GM04504 (cell line): ENCODE measurements at regions not wholly inside any gene's neighbourhood (a gene's known extent, or its start where the extent isn't known, plus 50 kb on each side); places are given as distances from the start of the nearest gene placed in this dataset.
"Not testable (repeated sequence)": the region's sequence is repeated elsewhere in the genome, so short reads cannot be mapped to it uniquely, and the experiment has no call there.

ENCODE experiments used
- DNase-seq: peaks from one replicate; pipeline ENCODE4 v3.0.0-alpha.2; 2012; ENCODE audit warnings: low read depth

DNA sequence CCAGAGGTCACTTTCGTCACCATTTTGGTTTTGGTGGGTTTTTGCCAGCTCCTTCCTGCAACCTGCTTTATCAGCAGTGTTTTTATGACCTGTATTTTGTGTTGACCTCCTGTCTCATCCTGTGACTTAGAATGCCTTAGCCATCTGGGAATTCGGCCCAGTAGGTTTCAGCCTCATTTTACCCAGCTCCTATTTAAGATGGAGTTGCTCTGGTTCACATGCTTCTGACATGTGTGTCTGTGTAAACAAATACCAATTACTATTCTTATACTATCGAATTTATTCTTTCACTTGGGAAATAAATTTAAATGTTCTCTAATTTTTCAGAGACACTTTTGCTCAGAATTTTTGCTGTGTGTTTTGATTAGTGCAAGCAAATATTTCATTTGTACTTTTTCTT, 1370.3 kb upstream of the MIR17HG start:
- DNase-seq: no peak

DNA sequence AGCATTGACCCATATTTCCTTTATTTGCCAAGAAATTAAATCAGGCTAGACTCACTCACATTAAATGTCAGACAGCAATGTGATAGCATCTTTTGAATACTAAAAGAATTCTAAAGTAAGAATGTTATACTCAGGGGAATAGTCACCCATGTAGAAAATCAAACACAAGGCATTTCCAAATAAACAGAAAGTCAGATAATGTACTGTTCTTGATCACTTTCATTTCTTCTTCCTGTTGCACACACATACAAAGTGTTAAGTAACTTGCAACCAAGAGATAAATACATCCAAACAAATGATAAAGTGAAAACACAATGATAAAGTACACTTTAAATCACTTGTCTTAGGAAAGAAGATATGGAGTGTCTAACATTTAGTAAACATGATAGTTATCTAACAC, 1366.6 kb upstream of the MIR17HG start:
- DNase-seq: no peak

DNA sequence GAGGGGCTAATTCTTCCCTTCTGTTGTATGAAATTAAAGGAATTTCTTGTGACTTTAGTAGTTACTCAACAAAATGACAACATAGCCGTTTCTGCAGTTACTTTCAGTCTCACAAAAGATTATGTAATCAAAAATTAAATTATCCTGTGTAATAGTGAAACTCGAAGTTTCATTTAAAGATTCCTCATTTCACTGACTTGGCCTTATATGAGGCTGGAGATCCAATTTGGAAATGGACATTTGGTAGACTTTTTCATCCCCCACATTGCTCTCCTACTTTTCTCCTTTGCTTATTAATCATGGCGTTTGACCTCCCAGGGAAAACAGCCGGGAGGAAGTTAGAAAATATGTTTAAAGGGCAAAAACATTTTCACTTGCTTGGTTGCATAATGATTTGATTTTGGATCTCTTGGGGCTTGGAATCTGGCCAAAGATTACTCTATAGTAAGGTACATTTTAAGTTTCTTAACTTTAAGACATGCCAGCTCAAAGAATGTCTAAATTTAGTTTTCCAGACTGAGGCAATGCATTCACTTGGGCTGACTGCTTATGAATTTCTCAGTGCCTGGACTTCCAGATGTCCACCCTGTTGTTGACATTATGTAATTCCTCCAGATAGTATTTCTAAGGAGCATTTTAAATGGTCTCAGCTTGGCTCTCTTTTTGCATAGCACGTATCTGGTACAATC, 1364.9 kb upstream of the MIR17HG start:
- DNase-seq: no peak

DNA sequence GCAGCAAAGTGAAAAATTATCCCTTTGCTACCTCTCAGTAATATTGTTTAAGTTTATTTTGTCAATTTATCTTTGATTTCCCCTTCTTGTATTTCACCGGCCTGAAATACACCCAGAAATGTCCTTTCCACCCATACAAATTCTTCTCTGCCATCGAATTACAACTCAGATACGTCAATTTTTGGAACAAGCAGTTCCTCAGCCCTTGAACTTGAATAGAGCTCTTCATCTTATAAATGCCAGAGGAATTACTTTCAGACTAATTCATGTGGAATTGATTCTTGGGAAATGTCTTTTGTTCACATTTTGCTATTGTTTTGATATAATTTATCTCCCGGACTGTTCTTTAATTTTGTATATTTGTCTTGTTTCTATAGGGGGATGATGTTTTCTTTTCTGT, 1359.3 kb upstream of the MIR17HG start:
- DNase-seq: no peak

DNA sequence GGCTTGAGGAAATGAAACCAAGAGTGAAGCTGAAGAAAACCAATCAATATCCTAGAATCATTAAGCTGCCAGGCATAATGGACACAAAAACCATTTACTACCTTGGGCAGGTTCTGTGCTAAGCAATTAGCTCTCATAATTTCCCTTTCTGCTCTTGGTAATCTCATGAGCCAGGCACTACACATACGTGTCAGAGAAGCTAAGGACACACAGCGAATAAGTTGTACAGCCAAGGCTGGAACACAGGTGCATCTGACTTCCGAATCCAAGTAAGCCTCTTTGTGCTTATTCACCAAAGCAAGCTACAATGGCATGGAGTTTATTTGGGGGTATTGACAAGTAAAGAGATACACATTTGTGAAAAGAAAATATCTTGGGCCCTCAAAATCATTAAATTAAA, 1343.9 kb upstream of the MIR17HG start:
- no peak for DNase-seq

DNA sequence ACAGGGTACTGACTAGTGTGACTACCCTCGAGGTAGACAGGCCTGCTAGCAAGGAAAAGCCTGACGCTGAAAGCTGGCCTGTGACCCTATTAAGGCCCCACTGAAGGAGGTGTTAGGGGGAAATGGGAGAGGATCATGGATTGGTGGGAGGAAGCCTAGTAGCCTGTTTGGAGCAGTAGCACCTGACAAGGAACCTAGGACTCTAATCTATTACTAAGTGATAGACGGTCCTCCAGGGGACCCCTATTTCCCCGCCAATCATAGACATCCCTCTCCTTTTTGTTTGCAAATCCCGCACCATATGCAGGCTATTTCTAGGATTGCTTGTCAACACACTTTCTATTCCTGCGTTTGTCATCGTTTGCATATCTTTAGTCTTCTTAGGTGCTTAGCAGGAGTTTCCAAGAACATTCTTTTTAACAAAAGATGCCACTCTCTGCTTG, 1338.8 kb upstream of the MIR17HG start:
- DNase-seq: no peak

DNA sequence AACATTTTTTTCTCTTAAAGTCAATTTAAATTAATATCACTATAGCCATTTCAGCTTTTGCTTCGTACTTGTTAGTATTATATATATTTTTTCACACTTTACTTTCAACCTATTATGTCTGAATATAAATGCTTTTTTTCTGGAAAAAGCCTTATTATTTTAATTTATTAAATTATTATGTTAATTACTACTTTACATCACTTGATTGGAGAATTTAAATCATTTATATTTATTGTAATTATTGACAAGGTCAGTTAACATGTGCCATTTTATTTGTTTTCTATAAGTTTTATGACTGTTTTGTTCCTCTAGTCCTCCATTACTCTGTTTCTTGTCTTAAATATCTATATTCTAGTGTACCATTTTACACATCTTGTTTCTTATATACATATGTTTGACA, 1333.4 kb upstream of the MIR17HG start:
- DNase-seq: no peak

DNA sequence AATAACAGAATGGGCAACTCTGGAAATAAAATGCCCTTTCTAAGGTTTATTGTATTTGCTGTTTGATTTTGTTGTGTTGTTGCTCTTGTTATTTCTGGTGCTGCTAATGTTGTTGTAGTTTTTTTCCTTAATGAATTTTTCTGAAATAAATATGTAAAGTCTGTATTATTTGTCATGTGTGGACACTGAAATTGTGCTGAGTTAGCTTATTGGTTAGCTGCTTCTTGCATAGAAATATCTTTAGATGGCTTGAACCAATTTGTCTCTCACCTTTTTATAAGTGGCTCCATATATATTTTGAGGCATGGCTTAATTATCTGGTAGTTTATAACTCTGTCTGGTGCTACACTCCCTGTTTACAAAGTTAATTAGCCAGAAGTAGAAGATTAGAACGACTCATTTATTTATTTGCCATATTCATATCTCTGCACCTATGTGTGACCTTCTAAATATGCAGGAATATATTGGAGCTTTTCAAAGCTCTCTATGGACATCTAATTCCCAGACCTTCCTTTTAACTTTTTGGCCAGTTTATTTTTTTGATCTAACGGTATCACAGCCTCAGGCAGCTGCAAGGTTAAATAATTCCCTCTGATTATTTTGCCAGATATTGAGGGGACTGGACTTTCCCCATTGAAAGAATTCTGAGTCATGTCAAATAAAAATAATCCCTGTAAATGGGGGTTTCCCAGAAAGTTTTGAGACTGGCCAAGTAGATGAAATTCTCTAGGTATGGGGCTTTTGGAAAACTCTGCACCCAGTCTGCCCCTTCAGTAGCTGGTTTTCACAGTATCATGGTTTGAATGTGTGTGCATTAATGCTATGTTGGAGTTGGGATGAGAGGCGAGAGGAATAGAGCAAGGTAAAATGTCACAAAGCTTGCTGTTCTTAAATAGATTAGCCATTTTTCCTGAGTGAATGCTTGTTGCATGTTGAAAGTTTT, 1331.7 kb upstream of the MIR17HG start:
- no peak for DNase-seq

DNA sequence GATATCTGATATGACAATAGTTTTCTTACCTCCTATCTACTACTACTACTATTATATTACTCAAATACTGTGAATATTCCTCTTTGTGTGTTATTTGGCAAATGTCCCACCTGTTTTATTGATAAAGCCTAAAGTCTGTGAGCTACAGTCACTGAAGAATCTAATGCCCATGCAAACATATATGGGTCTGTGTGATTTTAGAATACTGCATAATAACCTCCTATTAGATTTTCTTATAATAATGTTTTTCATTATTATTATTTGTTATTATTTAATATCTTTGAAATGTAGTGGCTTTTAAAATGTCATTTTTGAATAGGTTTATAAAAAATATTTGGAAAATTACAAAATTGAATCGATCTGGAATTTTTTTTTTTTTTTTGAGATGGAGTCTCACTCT, 1330.8 kb upstream of the MIR17HG start:
- DNase-seq: no peak

DNA sequence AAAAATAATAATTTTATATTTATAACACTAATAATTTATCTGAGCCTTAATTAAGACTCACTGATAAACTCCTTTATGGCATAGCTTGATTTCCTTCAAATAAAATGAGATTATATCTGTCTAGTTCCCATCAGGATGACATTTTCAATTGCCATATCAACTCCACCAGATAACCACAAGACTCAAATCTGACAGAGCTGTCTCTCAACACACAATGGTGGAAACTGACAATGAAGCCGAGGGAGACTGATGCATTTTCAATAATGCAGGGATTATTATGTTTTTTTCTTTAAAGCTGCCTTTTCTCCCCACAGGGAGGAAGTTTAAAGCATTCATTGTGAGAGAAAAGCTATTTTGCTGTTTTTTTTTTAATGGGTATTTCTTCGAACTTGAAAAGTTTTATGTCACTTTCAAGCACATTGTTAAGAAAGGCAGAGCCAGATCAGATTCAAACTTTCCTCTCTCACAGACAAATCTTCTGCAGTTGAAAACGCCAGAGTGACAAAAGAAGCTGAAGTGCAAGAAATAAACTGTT, 1326.9 kb upstream of the MIR17HG start:
- DNase-seq: no peak

DNA sequence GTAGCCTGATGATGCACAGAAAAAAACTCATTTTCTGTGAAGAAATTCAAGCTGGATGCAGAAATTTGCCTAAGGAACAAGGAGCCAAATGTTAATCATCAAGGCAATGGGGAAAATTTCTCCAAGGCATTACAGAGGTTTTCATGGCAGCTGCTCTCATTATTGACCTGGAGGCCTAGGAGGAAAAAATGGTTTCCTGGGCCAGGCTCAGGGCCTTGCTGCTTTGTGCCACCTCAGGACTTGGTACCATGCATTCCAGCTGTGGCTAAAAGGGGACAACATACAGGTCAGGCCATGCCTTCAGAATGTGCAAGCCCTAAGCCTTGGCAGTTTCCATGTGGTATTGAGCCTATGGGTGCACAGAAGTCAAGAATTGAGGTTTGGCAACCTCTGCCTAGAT, 1320.1 kb upstream of the MIR17HG start:
- DNase-seq: no peak

DNA sequence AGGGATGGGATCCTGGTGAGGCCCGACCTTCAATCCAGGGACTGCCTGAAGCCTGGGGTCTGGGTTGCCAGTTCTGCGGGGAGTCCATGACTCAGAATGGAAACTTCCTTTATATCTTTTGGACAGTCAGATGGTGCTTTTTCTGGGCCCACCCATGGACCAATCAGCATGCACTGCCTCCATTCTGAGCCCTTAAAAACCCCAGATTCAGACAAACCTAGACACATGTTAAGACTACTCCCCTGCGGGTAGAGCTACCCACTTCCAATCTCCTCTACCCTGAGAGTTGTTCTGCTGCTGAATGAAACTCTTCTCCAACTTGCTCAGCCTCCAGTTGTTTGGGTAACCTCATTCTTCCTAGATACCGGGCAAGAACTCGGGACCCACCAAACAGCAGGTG, 1315.2 kb upstream of the MIR17HG start:
- no peak for DNase-seq

DNA sequence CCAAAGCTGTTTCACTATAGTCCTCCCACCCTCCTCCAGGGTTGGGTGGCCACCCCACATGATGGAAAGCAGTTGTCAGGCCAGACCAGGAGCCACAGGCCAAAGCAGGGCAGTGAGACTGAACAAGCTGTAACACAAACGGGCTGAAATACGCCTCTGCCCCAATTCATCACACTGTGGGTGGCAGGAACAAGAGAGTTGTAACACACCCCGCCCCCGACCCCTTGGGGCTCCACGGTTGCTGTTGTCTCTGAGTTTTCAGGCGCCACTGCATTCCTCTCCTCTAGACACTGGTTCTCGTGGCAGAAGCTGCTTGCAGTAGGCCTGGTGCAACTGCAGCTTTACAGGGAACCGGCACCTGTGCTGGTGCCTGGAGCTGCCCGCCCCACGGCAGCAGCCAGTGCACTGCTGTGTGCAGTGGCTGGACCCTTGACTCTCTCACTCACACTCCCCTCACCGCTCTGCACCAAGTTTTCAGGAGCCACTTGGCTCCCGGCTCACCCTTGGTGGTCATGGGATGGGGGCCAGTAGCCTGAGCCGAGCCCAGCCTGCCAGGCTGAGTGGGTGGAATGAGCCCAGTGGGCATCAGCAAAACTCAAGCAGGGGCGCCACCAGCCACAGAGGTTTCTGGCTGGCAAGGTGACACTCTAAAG, 1314.5 kb upstream of the MIR17HG start:
- no peak for DNase-seq

DNA sequence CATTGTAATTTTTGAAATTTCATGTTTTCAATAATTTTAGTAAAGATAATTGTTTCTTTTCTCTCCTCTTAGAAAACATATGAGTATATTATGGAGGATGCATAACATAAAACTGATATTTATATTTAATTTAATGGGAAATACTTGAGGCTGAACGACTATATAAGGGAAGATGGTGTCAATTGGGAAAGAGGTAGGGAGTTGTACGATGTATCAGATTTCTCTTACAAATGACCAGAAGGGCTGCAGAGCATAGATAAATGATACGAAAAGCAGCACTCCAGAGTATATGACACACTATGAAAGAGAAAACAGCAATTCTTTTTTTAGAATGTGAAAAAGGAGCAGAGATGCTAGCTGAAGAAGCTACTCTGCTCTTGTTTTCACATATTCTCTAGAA, 1308.0 kb upstream of the MIR17HG start:
- no peak for DNase-seq

DNA sequence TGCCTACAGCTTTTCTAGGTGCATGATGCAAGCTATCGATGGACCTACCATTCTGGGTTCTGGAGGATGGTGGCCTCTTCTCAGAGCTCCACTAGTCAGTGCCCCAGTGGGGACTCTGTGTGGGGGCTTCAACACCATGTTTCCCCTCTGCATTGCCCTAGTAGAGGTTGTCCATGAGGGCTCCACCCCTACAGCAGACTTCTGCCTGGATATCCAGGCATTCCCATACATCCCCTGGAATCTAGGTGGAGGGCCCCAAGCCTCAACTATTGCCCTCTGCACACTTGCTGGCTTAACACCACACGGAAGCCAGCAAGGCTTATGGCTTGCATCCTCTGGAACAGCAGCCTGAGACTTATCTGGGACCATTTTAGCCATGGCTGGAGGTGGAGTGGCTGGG, 1299.9 kb upstream of the MIR17HG start:
- DNase-seq: no peak

DNA sequence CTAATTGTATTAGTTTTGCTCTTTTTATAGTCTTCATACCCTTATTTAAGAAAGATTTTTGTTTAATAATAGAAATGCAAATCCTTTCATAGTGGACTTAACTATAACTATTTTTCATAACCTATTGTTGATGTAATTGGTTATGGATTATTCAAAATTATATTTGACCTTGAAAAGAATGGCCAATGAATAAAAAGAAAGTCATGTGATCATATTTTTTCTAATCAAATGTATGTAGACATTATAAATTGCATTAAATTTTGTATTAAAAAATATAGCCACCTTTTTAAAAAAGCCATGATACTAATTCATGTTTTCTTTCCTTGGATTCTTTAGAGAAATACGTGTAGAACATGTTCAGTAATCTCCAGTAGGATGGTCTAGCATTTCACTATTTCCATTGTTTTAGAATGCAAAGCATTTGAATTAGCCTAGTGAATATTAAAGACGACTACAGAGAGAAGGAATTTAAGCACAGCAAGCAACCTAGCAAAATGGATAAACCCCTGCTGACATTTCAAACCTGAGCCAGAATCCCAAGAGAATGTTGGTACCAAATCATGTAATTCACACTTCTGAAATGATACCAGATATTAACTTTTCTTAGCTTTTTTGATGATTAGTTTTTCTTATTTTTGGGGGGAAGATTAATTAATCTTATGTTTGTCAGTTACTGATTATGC, 1297.4 kb upstream of the MIR17HG start:
- no peak for DNase-seq

DNA sequence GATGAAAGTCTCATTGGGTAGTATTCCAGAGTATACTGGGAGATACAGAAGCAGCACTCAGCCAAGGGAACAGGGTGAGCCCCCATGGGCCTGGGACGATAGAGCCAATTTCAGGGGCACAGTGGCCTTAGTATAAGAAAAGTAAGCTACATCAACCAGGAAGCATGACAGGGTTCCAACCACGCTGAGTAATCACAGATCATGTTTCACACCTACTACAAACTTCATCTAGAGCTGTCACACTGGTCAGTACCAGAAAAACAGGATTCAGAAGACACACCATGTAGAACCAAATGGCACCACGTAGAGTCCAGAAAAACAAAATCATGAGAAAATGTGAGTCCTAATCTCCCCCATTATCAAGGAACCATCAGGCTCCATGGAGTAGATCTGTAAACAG, 1292.4 kb upstream of the MIR17HG start:
- DNase-seq: no peak

DNA sequence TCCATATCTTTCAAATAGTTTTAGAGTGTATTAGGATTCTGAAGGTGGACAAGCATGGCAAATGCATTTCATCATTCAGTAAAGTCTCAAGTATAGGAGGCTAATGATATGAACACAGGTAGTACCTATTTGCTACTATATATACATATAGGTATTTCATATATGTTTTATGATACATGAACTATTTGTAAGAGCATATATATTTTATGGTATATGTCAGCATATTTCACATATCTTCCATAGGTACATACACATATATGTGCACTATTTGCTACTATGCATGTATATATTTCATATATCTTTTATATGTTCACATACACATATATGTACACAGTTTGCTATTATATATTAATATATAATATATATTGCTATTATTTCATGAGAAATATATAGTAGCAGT, 1291.7 kb upstream of the MIR17HG start:
- no peak for DNase-seq

DNA sequence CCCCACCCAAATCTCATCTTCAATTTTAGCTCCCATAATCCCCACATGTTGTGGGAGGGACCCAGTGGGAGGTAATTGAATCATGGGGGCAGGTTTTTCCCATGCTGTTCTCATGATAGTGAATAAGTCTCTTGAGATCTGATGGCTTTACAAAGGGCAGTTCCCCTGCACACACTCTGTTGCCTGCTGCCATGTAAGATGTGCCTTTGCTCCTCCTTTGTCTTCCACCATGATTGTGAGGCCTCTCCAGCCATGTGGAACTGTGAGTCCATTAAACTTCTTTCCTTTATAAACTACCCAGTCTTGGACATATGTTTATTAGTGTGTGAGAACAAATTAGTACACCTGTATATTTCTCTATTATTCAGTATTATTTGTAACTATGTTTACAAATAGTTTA, 1283.3 kb upstream of the MIR17HG start:
- DNase-seq: not testable (repeated sequence)

DNA sequence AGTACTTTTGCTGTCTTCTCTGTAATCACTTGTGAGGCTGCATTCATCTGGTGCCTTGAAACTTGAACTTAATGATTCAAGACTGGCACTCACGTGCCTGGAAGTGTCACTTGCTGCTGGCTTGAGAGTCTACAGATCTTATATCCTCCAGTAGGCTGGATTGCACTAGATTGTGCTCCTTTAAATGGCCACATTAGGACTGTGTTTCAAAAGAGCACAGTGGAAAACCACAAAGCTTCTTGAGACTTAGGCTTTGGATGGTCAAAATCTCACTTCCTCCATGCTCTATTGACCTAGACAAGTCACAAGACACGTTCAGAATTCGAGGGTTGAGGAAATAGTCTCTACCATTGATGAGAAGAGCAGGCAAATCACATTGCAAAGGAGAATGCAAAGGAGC, 1278.8 kb upstream of the MIR17HG start:
- DNase-seq: no peak

DNA sequence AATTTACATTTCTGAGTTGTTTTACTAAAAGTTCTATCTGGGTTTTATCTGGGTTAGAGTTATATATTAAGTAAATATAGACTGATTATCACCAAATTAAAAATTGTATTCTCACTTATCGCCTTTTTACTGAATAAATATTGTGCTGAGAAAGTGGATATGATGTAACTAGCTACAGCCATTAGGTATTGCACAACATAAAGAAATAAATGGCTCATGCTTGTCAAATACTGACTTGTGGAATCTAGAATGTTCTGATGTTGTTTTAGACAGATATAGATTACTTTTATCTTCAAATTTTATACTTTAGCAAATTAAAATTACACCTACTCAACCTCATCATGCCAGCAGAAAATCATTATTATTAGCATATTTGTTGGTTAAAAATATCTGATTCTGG, 1277.1 kb upstream of the MIR17HG start:
- no peak for DNase-seq
